SK-N-MC (cell line): ENCODE measurements at regions not wholly inside any gene's neighbourhood (a gene's known extent, or its start where the extent isn't known, plus 50 kb on each side); places are given as distances from the start of the nearest gene placed in this dataset.

Experiments used
- EZH2 ChIP-seq: fragments of 200-600 bp; sonication (generic); IDR thresholded peaks from one replicate; pipeline ENCODE4 v1.6.1; 2017; ENCODE audit warnings: antibody characterized with exemption
- FOXP2 ChIP-seq: optimal IDR thresholded peaks from 2 replicates; pipeline ENCODE3; 2011; ENCODE audit warnings: mild to moderate bottlenecking, moderate library complexity; ENCODE audit not compliant: insufficient read depth; ENCODE audit errors: extremely low read length, control extremely low read depth
- POLR2AphosphoS5 ChIP-seq: IDR thresholded peaks from 2 replicates; pipeline ENCODE4 v1.6.1; 2012; ENCODE audit warnings: mild to moderate bottlenecking, low read depth, low read length, borderline replicate concordance

GRCh38 chr13:111458001-111458531 is 137.6 kb downstream of the TEX29 start:
- TF ChIP-seq EZH2 = no peak
- TF ChIP-seq POLR2AphosphoS5 = no peak
- TF ChIP-seq FOXP2 = no peak
